H9 (cell line): ENCODE measurements at regions not wholly inside any gene's neighbourhood (a gene's known extent, or its start where the extent isn't known, plus 50 kb on each side); places are given as distances from the start of the nearest gene placed in this dataset.

Experiments used
- DNase-seq: peaks from one replicate; pipeline ENCODE4 v3.0.0-alpha.2; 2017
- H2AFZ ChIP-seq: one replicate; pipeline ENCODE4 v1.6.1; 2013; ENCODE audit warnings: mild to moderate bottlenecking, low read length, control low read depth, moderate library complexity
- H2AK5ac ChIP-seq: 2 replicates; pipeline ENCODE4 v1.6.1; 2013; ENCODE audit warnings: low read length, control low read depth, mixed read lengths; ENCODE audit not compliant: insufficient read length
- H2BK120ac ChIP-seq: one replicate; pipeline ENCODE4 v1.6.1; 2013; ENCODE audit warnings: low read depth, mild to moderate bottlenecking, low read length, control low read depth, inconsistent platforms; ENCODE audit not compliant: poor library complexity, severe bottlenecking
- H2BK12ac ChIP-seq: 2 replicates; pipeline ENCODE4 v1.6.1; 2013; ENCODE audit warnings: low read length, control low read depth, mixed read lengths, low read depth; ENCODE audit not compliant: insufficient read length
- H2BK15ac ChIP-seq: 2 replicates; pipeline ENCODE4 v1.6.1; 2013; ENCODE audit warnings: low read depth, low read length, control low read depth
- H2BK20ac ChIP-seq: one replicate; pipeline ENCODE4 v1.6.1; 2013; ENCODE audit warnings: low read depth, mild to moderate bottlenecking, low read length, control low read depth, inconsistent platforms; ENCODE audit not compliant: poor library complexity, severe bottlenecking
- H2BK5ac ChIP-seq: 2 replicates; pipeline ENCODE4 v1.6.1; 2013; ENCODE audit warnings: low read length, control low read depth, mixed read lengths; ENCODE audit not compliant: insufficient read length
- H3K14ac ChIP-seq: 2 replicates; pipeline ENCODE4 v1.6.1; 2013; ENCODE audit warnings: low read length, control low read depth; ENCODE audit not compliant: insufficient read depth
- H3K18ac ChIP-seq: 2 replicates; pipeline ENCODE4 v1.6.1; 2013; ENCODE audit warnings: low read depth, mild to moderate bottlenecking, mixed read lengths, low read length, control low read depth; ENCODE audit not compliant: insufficient read length
- H3K23ac ChIP-seq: 2 replicates; pipeline ENCODE4 v1.6.1; 2013; ENCODE audit warnings: low read length, control low read depth, mixed read lengths, low read depth; ENCODE audit not compliant: insufficient read length
- H3K23me2 ChIP-seq: 2 replicates; pipeline ENCODE4 v1.6.1; 2013; ENCODE audit warnings: low read depth, mild to moderate bottlenecking, mixed read lengths, low read length, control low read depth; ENCODE audit not compliant: insufficient read length, poor library complexity, severe bottlenecking
- H3K27ac ChIP-seq: 2 replicates; pipeline ENCODE4 v1.5.1; 2013; ENCODE audit warnings: low read length, control low read depth, mixed read lengths, low read depth; ENCODE audit not compliant: insufficient read length
- H3K27me3 ChIP-seq: 2 replicates; pipeline ENCODE4 v1.6.1; 2013; ENCODE audit warnings: low read length, control low read depth, inconsistent platforms; ENCODE audit not compliant: insufficient read depth
- H3K4ac ChIP-seq: 2 replicates; pipeline ENCODE4 v1.6.1; 2013; ENCODE audit warnings: low read depth, mild to moderate bottlenecking, control low read depth, inconsistent platforms, low read length, moderate library complexity
- H3K4me1 ChIP-seq: 2 replicates; pipeline ENCODE4 v1.6.1; 2013; ENCODE audit warnings: low read length, control low read depth, inconsistent platforms; ENCODE audit not compliant: insufficient read depth
- H3K4me2 ChIP-seq: 2 replicates; pipeline ENCODE4 v1.6.1; 2013; ENCODE audit warnings: low read length, control low read depth, mixed read lengths; ENCODE audit not compliant: insufficient read length, insufficient read depth
- H3K56ac ChIP-seq: 2 replicates; pipeline ENCODE4 v1.6.1; 2013; ENCODE audit warnings: low read depth, mild to moderate bottlenecking, mixed read lengths, low read length, control low read depth; ENCODE audit not compliant: insufficient read length
- H3K79me1 ChIP-seq: 2 replicates; pipeline ENCODE4 v1.6.1; 2013; ENCODE audit warnings: low read depth, mild to moderate bottlenecking, moderate library complexity, low read length, control low read depth, inconsistent platforms; ENCODE audit not compliant: insufficient read depth, poor library complexity, severe bottlenecking
- H3K79me2 ChIP-seq: 2 replicates; pipeline ENCODE4 v1.6.1; 2013; ENCODE audit warnings: low read length, control low read depth, inconsistent platforms; ENCODE audit not compliant: insufficient read depth
- H3K9ac ChIP-seq: 2 replicates; pipeline ENCODE4 v1.6.1; 2013; ENCODE audit warnings: low read length, control low read depth, mixed read lengths; ENCODE audit not compliant: insufficient read length; ENCODE audit errors: extremely low read depth
- H3K9me3 ChIP-seq: one replicate; pipeline ENCODE4 v1.6.1; 2013; ENCODE audit warnings: low read depth, low read length, inconsistent platforms; ENCODE audit not compliant: control insufficient read depth
- H3T11ph ChIP-seq: one replicate; pipeline ENCODE4 v1.6.1; 2013; ENCODE audit warnings: mild to moderate bottlenecking, low read length, control low read depth, inconsistent platforms
- H4K20me1 ChIP-seq: one replicate; pipeline ENCODE4 v1.6.1; 2013; ENCODE audit not compliant: control insufficient read depth, insufficient read length, insufficient read depth
- H4K5ac ChIP-seq: 2 replicates; pipeline ENCODE4 v1.6.1; 2013; ENCODE audit warnings: low read depth, mild to moderate bottlenecking, mixed read lengths, low read length, control low read depth; ENCODE audit not compliant: insufficient read length
- H4K8ac ChIP-seq: replicated peaks from 2 replicates; pipeline ENCODE4 v1.6.1; 2013; ENCODE audit warnings: low read length, control low read depth, mixed read lengths, low read depth; ENCODE audit not compliant: insufficient read length
- H4K91ac ChIP-seq: 2 replicates; pipeline ENCODE4 v1.6.1; 2013; ENCODE audit warnings: low read depth, mild to moderate bottlenecking, moderate library complexity, mixed read lengths, low read length, control low read depth; ENCODE audit not compliant: insufficient read length
- H3K27ac Mint-ChIP-seq, 3 experiments: 2 replicates in 2 of 3; 3 replicates in 1 of 3; pipeline ENCODE4 v1.8.0; 2020 to 2021; ENCODE audit warnings: mixed read lengths in 3 of 3, mild to moderate bottlenecking in 1 of 3, moderate library complexity in 1 of 3
- H3K27me3 Mint-ChIP-seq: 2 replicates; pipeline ENCODE4 v1.8.0; 2021; ENCODE audit warnings: low read depth, mild to moderate bottlenecking, moderate library complexity, mixed read lengths
- H3K36me3 Mint-ChIP-seq, 3 experiments: 2 replicates in 2 of 3; 3 replicates in 1 of 3; pipeline ENCODE4 v1.8.0; 2020 to 2021; ENCODE audit warnings: low read depth in 3 of 3, mixed read lengths in 3 of 3; ENCODE audit not compliant: insufficient read depth in 1 of 3
- H3K4me1 Mint-ChIP-seq, 2 experiments: 2 replicates each; pipeline ENCODE4 v1.8.0; 2020; ENCODE audit warnings: mixed read lengths in 2 of 2
- H3K4me3 Mint-ChIP-seq, 2 experiments: 2 replicates in 1 of 2; 3 replicates in 1 of 2; pipeline ENCODE4 v1.8.0; 2020 to 2021; ENCODE audit warnings: mild to moderate bottlenecking in 2 of 2, mixed read lengths in 2 of 2, moderate library complexity in 1 of 2
- H3K9me3 Mint-ChIP-seq, 2 experiments: 2 replicates in 1 of 2; 3 replicates in 1 of 2; pipeline ENCODE4 v1.8.0; 2020; ENCODE audit warnings: mild to moderate bottlenecking in 2 of 2, mixed read lengths in 2 of 2, moderate library complexity in 1 of 2
- WGBS: extraction: QIAGEN DNeasy Blood & Tissue Kit; methylation state at CpG from one replicate; pipeline ENCODE4 v1.1.7; 2013; ENCODE audit warnings: missing lambda C conversion rate, low lambda C conversion rate, mixed read lengths; ENCODE audit not compliant: insufficient read length; ENCODE audit errors: extremely low coverage; 5-methylcytosine and 5-hydroxymethylcytosine counted together
- TF ChIP-seq, protein P1 (sequence below): fragments of 200-600 bp; sonication (generic); conservative IDR thresholded peaks from 3 replicates; pipeline ENCODE4 v1.8.0; 2021; ENCODE audit warnings: antibody characterized with exemption, mild to moderate bottlenecking

DNA sequence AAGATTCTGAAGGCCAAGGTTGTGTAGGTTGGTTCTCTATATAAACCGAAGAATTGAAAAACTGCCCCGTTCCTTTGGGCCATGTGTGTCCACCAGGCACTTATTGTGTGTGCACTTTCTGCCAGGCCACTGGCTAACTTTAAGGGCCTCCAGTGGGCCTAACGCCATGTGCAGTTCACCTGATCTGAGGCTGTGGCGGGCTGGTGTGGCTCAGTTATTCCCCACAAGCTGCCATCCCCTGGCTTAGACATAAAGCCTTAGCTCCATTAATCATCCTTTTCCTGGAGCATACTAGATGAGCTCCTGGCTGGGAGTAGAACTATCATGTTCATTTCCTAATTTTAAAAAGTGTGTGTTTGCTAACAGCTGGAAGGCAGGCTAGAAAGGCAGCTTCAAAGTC is 304.1 kb upstream of the TNP1 start:
- Histone ChIP-seq H2AFZ (no peak overlapping the region), H3K4me2 (no peak overlapping the region), H4K20me1 (no peaks in the 10 kb centered on the region), H3T11ph (no peak overlapping the region), H2BK5ac (no peak overlapping the region), H3K9ac (no peak overlapping the region), H3K4me1 (no peaks in the 10 kb centered on the region), H3K23ac (no peak overlapping the region), H2BK120ac (no peak overlapping the region), H3K27me3 (no peaks in the 10 kb centered on the region), H3K79me1 (no peaks in the 10 kb centered on the region), H4K5ac (no peak overlapping the region), H3K9me3 (no peaks in the 10 kb centered on the region), H4K91ac (no peak overlapping the region), H3K14ac (no peak overlapping the region), H2AK5ac (no peak overlapping the region), H3K79me2 (no peaks in the 10 kb centered on the region), H3K4ac (no peak overlapping the region), H2BK15ac (no peak overlapping the region), H2BK12ac (no peak overlapping the region), H3K23me2 (no peaks in the 10 kb centered on the region), H3K56ac (no peak overlapping the region), H3K18ac (no peak overlapping the region), H3K27ac (no peak overlapping the region), H2BK20ac (no peak overlapping the region), H4K8ac (no peak overlapping the region)
- Mint-ChIP-seq H3K27ac (no peak overlapping the region), H3K27me3 (peaks cover 7% of the 10 kb centered on the region), H3K4me3 (no peak overlapping the region), H3K36me3 (no peaks in the 10 kb centered on the region; a peak in 1 of 7 replicates), H3K4me1 (no peaks in the 10 kb centered on the region), H3K9me3 (no peaks in the 10 kb centered on the region)
- no CpG with 5 or more reads among the region's 4 CpGs for WGBS
- no peak for DNase-seq
- TF ChIP-seq, protein P1, sequence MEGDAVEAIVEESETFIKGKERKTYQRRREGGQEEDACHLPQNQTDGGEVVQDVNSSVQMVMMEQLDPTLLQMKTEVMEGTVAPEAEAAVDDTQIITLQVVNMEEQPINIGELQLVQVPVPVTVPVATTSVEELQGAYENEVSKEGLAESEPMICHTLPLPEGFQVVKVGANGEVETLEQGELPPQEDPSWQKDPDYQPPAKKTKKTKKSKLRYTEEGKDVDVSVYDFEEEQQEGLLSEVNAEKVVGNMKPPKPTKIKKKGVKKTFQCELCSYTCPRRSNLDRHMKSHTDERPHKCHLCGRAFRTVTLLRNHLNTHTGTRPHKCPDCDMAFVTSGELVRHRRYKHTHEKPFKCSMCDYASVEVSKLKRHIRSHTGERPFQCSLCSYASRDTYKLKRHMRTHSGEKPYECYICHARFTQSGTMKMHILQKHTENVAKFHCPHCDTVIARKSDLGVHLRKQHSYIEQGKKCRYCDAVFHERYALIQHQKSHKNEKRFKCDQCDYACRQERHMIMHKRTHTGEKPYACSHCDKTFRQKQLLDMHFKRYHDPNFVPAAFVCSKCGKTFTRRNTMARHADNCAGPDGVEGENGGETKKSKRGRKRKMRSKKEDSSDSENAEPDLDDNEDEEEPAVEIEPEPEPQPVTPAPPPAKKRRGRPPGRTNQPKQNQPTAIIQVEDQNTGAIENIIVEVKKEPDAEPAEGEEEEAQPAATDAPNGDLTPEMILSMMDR = no peak
